IMR-90 (cell line): ENCODE measurements at regions not wholly inside any gene's neighbourhood (a gene's known extent, or its start where the extent isn't known, plus 50 kb on each side); places are given as distances from the start of the nearest gene placed in this dataset.

Source experiments
- ATAC-seq: fragments of 200-7000 bp; cut with Tn5 transposase; 2 replicates; pipeline ENCODE4 v1.9.1; 2020; ENCODE audit warnings: low read depth, mild to moderate bottlenecking, moderate library complexity
- BruUV-seq: library from RNA; stranded (reverse); fragments of 400-500 nt; replicated peaks from 2 replicates; lab custom pipeline; 2021; lab: Mats Ljungman, UMichigan
- CTCF ChIA-PET: fragments of 300-600 bp; formaldehyde crosslinking; extraction: SDS; loops from one replicate; lab custom pipeline; 2021; ENCODE audit warnings: antibody characterized with exemption; lab: Yijun Ruan, JAX
- POLR2A ChIA-PET: fragments of 300-600 bp; sonication (Branson Sonifier 250); formaldehyde crosslinking; loops from one replicate; lab custom pipeline; 2022; ENCODE audit warnings: antibody characterized with exemption; ENCODE audit not compliant: unreplicated experiment; lab: Charles Lee
- DNase-seq: peaks from one replicate; pipeline ENCODE4 v3.0.0; 2013
- H2AFZ ChIP-seq: replicated peaks from 2 replicates; pipeline ENCODE3; 2013; ENCODE audit warnings: low read length, mild to moderate bottlenecking; ENCODE audit not compliant: poor library complexity
- H2AK5ac ChIP-seq: 2 replicates; pipeline ENCODE4 v1.6.1; 2013; ENCODE audit warnings: low read depth, low read length, inconsistent platforms
- H2AK9ac ChIP-seq: replicated peaks from 2 replicates; pipeline ENCODE3; 2013; ENCODE audit warnings: mild to moderate bottlenecking, low read depth, low read length, moderate library complexity; ENCODE audit not compliant: poor library complexity
- H2BK120ac ChIP-seq: 2 replicates; pipeline ENCODE4 v1.6.1; 2013; ENCODE audit warnings: low read depth, low read length, inconsistent platforms
- H2BK15ac ChIP-seq: 3 replicates; pipeline ENCODE4 v1.6.1; 2013; ENCODE audit warnings: low read depth, low read length, inconsistent platforms
- H2BK20ac ChIP-seq: 2 replicates; pipeline ENCODE4 v1.6.1; 2013; ENCODE audit warnings: low read depth, mild to moderate bottlenecking, inconsistent platforms, low read length, moderate library complexity
- H2BK5ac ChIP-seq: 2 replicates; pipeline ENCODE4 v1.6.1; 2013; ENCODE audit warnings: mild to moderate bottlenecking, low read depth, low read length, inconsistent platforms; ENCODE audit not compliant: poor library complexity, severe bottlenecking
- H3K14ac ChIP-seq: replicated peaks from 2 replicates; pipeline ENCODE4 v1.6.1; 2013; ENCODE audit warnings: low read depth, low read length, inconsistent platforms
- H3K18ac ChIP-seq: 2 replicates; pipeline ENCODE4 v1.6.1; 2013; ENCODE audit warnings: low read depth, low read length, control low read depth
- H3K23ac ChIP-seq: 2 replicates; pipeline ENCODE4 v1.6.1; 2013; ENCODE audit warnings: low read depth, low read length, inconsistent platforms
- H3K27ac ChIP-seq: 2 replicates; pipeline ENCODE4 v1.5.1; 2013; ENCODE audit warnings: mild to moderate bottlenecking, control low read depth, low read length; ENCODE audit not compliant: insufficient read depth
- H3K27me3 ChIP-seq: 2 replicates; pipeline ENCODE4 v1.6.1; 2013; ENCODE audit warnings: low read length; ENCODE audit not compliant: control insufficient read depth, insufficient read depth
- H3K36me3 ChIP-seq: 2 replicates; pipeline ENCODE4 v1.6.1; 2013; ENCODE audit warnings: low read length, mixed read lengths; ENCODE audit not compliant: control insufficient read depth, insufficient read depth
- H3K4ac ChIP-seq: 2 replicates; pipeline ENCODE4 v1.6.1; 2013; ENCODE audit warnings: low read depth, low read length, inconsistent platforms
- H3K4me1 ChIP-seq: 2 replicates; pipeline ENCODE4 v1.6.1; 2013; ENCODE audit warnings: low read length, mixed read lengths; ENCODE audit not compliant: control insufficient read depth, insufficient read depth
- H3K4me2 ChIP-seq: 2 replicates; pipeline ENCODE4 v1.6.1; 2013; ENCODE audit warnings: low read depth, mild to moderate bottlenecking, control low read depth, low read length, moderate library complexity
- H3K4me3 ChIP-seq: 2 replicates; pipeline ENCODE4 v1.5.1; 2013; ENCODE audit warnings: low read depth, mild to moderate bottlenecking, control low read depth, low read length, moderate library complexity; ENCODE audit not compliant: insufficient read depth
- H3K56ac ChIP-seq: 2 replicates; pipeline ENCODE4 v1.6.1; 2013; ENCODE audit warnings: low read length, inconsistent platforms; ENCODE audit not compliant: insufficient read depth; ENCODE audit errors: extremely low read depth
- H3K79me1 ChIP-seq, 2 experiments: 2 replicates each; pipeline ENCODE4 v1.6.1; 2013; ENCODE audit warnings: low read length in 2 of 2, inconsistent platforms in 1 of 2, low read depth in 1 of 2
- H3K9ac ChIP-seq: 2 replicates; pipeline ENCODE4 v1.6.1; 2013; ENCODE audit warnings: low read depth, low read length, control low read depth
- H3K9me1 ChIP-seq: 2 replicates; pipeline ENCODE4 v1.6.1; 2013; ENCODE audit warnings: low read length, inconsistent platforms; ENCODE audit not compliant: insufficient read depth
- H3K9me3 ChIP-seq: 2 replicates; pipeline ENCODE4 v1.6.1; 2013; ENCODE audit warnings: low read length; ENCODE audit not compliant: control insufficient read depth, insufficient read depth
- H4K20me1 ChIP-seq: 2 replicates; pipeline ENCODE4 v1.6.1; 2013; ENCODE audit warnings: low read length, inconsistent platforms; ENCODE audit not compliant: insufficient read depth
- H4K5ac ChIP-seq: 2 replicates; pipeline ENCODE4 v1.6.1; 2013; ENCODE audit warnings: mild to moderate bottlenecking, low read depth, low read length, control low read depth
- H4K8ac ChIP-seq, 2 experiments: 2 replicates each; pipeline ENCODE4 v1.6.1; 2013; ENCODE audit warnings: low read depth in 2 of 2, low read length in 2 of 2, control low read depth in 1 of 2, inconsistent platforms in 1 of 2
- H4K91ac ChIP-seq: 2 replicates; pipeline ENCODE4 v1.6.1; 2013; ENCODE audit warnings: low read depth, low read length, inconsistent platforms; ENCODE audit not compliant: insufficient read depth
- BHLHE40 ChIP-seq: fragments of 150-350 bp; IDR thresholded peaks from 2 replicates; pipeline ENCODE4 v1.6.1; 2016; ENCODE audit warnings: mild to moderate bottlenecking, low read depth, low read length
- CEBPB ChIP-seq: IDR thresholded peaks from 2 replicates; pipeline ENCODE4 v1.6.1; 2012; ENCODE audit warnings: low read depth, low read length, improper control_type of control experiment
- ELK1 ChIP-seq: fragments of 150-350 bp; IDR thresholded peaks from 2 replicates; pipeline ENCODE4 v1.6.1; 2016; ENCODE audit warnings: low read depth, mild to moderate bottlenecking, low read length, moderate library complexity, borderline replicate concordance
- MAFK ChIP-seq: IDR thresholded peaks from 2 replicates; pipeline ENCODE4 v1.6.1; 2012; ENCODE audit warnings: low read depth, low read length, improper control_type of control experiment
- NFE2L2 ChIP-seq: fragments of 150-350 bp; IDR thresholded peaks from 2 replicates; pipeline ENCODE4 v1.6.1; 2016; ENCODE audit warnings: low read depth, mild to moderate bottlenecking, low read length
- RAD21 ChIP-seq: IDR thresholded peaks from 2 replicates; pipeline ENCODE4 v1.6.1; 2012; ENCODE audit warnings: low read length, improper control_type of control experiment
- RCOR1 ChIP-seq: IDR thresholded peaks from 2 replicates; pipeline ENCODE4 v1.6.1; 2012; ENCODE audit warnings: mild to moderate bottlenecking, low read length, improper control_type of control experiment; ENCODE audit not compliant: insufficient replicate concordance
- RFX5 ChIP-seq: IDR thresholded peaks from 2 replicates; pipeline ENCODE4 v1.8.0; 2012; ENCODE audit warnings: low read depth, mild to moderate bottlenecking, low read length, moderate library complexity
- SMC3 ChIP-seq: fragments of 150-350 bp; IDR thresholded peaks from 2 replicates; pipeline ENCODE4 v1.6.1; 2016; ENCODE audit warnings: low read depth, mild to moderate bottlenecking, antibody characterized with exemption, low read length, moderate library complexity
- WGBS, 2 experiments: methylation state at CpG; one replicate each; pipeline versions ENCODE4 v1.1.5 to v1.1.7; 2013; ENCODE audit warnings: missing lambda C conversion rate in 2 of 2; ENCODE audit not compliant: insufficient read length in 1 of 2; ENCODE audit errors: extremely low coverage in 2 of 2; 5-methylcytosine and 5-hydroxymethylcytosine counted together
- dilution Hi-C: fragments of 300-500 bp; cut with HindIII; formaldehyde crosslinking; loops from one replicate; pipeline ENCODE4 v1.14.3; 2018; ENCODE audit warnings: low sequenced_read_pairs; ENCODE audit not compliant: unreplicated experiment
- in situ Hi-C: fragments of 300-500 bp; cut with MboI; formaldehyde crosslinking; loops from 3 replicates; pipeline ENCODE4 v1.14.3; 2019; ENCODE audit warnings: low sequenced_read_pairs, inconsistent platforms, mixed read lengths
- intact Hi-C: fragments of 100-400 bp; cut with micrococcal nuclease; formaldehyde crosslinking; loops from 2 replicates; pipeline ENCODE4 v1.10.0; 2022
- TF ChIP-seq, protein P1 (sequence below): fragments of 150-350 bp; IDR thresholded peaks from 2 replicates; pipeline ENCODE4 v1.6.1; 2017; ENCODE audit warnings: mild to moderate bottlenecking, antibody characterized with exemption, low read length, low read depth

DNA sequence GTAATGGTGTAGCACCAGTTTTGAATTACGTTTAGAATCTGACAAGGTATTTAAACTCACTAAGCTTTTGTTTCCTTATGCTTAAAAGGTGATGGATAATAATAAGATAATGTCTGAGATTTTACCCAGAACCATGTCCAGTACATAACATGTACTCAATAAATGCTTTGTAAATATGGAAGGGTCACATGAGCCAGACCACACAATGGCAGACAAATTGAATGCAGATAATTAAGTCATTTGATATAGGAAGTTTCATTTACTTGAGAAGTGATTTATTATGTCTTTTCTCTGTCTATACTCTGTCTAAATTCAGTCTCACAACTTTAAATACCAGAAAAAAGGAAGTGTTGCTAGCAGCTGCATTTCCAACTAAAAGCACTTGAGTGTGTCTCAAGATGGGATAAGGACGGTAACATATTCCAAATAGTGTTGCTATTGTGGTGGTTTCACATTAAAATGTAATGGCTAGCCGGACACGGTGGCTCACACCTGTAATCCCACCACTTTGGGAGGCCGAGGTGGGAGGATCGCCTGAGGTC lies 52.5 kb upstream of the DHX40 start:
- Histone ChIP-seq H3K4me2 (no peak overlapping the region), H3K4me3 (no peak overlapping the region), H2AFZ (no peak overlapping the region), H3K9ac (no peak overlapping the region), H2BK5ac (no peak overlapping the region), H2BK15ac (no peak overlapping the region), H3K79me1 (no peaks in the 10 kb centered on the region), H3K56ac (no peak overlapping the region), H2AK9ac (no peak overlapping the region), H3K18ac (no peak overlapping the region), H3K4me1 (peaks cover 2% of the 10 kb centered on the region), H4K91ac (no peak overlapping the region), H3K4ac (no peak overlapping the region), H4K20me1 (no peaks in the 10 kb centered on the region), H3K27me3 (no peaks in the 10 kb centered on the region), H3K36me3 (no peaks in the 10 kb centered on the region), H3K27ac (no peak overlapping the region), H4K5ac (no peak overlapping the region), H3K9me3 (no peaks in the 10 kb centered on the region), H3K9me1 (0 out of 2 replicates have a peak, but pooled peaks cover 4% of the 10 kb centered on the region), H2AK5ac (no peak overlapping the region), H3K23ac (no peak overlapping the region), H4K8ac (no peak overlapping the region), H2BK120ac (no peak overlapping the region), H3K14ac (no peak overlapping the region), H2BK20ac (no peak overlapping the region)
- ATAC-seq (no peak), DNase-seq (no peak)
- no peak for TF ChIP-seq RFX5
- TF ChIP-seq SMC3 = no peak
- no peak for TF ChIP-seq MAFK
- TF ChIP-seq RCOR1 = no peak
- TF ChIP-seq NFE2L2 = no peak
- TF ChIP-seq CEBPB = no peak
- TF ChIP-seq RAD21 = no peak
- TF ChIP-seq, protein P1, sequence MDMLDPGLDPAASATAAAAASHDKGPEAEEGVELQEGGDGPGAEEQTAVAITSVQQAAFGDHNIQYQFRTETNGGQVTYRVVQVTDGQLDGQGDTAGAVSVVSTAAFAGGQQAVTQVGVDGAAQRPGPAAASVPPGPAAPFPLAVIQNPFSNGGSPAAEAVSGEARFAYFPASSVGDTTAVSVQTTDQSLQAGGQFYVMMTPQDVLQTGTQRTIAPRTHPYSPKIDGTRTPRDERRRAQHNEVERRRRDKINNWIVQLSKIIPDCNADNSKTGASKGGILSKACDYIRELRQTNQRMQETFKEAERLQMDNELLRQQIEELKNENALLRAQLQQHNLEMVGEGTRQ = no peak
- TF ChIP-seq ELK1 = no peak
- TF ChIP-seq BHLHE40 = no peak
- POLR2A ChIA-PET = no interaction called here
- no TSS peak for BruUV-seq
- in situ Hi-C loops (no loop called here), intact Hi-C loops (no loop called here), dilution Hi-C loops (no loop called here)
- CTCF ChIA-PET = interaction anchor here (0.7 kb wide), 1 partner anchor 184 kb away, joined by 3 read pairs; no protein-coding TSS in a partner anchor
- no CpG with 5 or more reads among the region's 6 CpGs for WGBS, 2 experiments
